Thoracic aorta (tissue), 2 donors: ENCODE measurements at regions not wholly inside any gene's neighbourhood (a gene's known extent, or its start where the extent isn't known, plus 50 kb on each side); places are given as distances from the start of the nearest gene placed in this dataset.

ENCODE experiments used
- ATAC-seq: fragments of 150-250 bp; one replicate; pipeline ENCODE4 v1.8.0; 2017; ENCODE audit warnings: low read depth; ENCODE audit not compliant: insufficient number of reproducible peaks, low FRiP score
- DNase-seq: peaks from one replicate; pipeline ENCODE4 v3.0.0-alpha.2; 2020; ENCODE audit warnings: low spot score
- H3K27ac ChIP-seq, 2 donors: fragments of 200-600 bp; sonication (generic); 1 replicate in 1 of 2; 2 replicates in 1 of 2; pipeline ENCODE4 v1.5.1; 2016; ENCODE audit warnings: mild to moderate bottlenecking in 2 of 2, moderate library complexity in 2 of 2
- H3K27me3 ChIP-seq: fragments of 200-600 bp; sonication (generic); replicated peaks from 2 replicates; pipeline ENCODE4 v1.6.0; 2016; ENCODE audit warnings: mild to moderate bottlenecking; ENCODE audit not compliant: insufficient read depth
- H3K36me3 ChIP-seq: fragments of 200-600 bp; sonication (generic); one replicate; pipeline ENCODE4 v1.5.1; 2016
- H3K4me1 ChIP-seq, 2 donors: fragments of 200-600 bp; sonication (generic); 1 replicate in 1 of 2; 2 replicates in 1 of 2; pipeline versions ENCODE4 v1.5.1 to v1.6.0; 2016; ENCODE audit warnings: low read depth in 2 of 2, mild to moderate bottlenecking in 1 of 2; ENCODE audit not compliant: control insufficient read depth in 1 of 2
- H3K4me3 ChIP-seq: fragments of 200-600 bp; sonication (generic); 2 replicates; pipeline ENCODE4 v1.5.1; 2016; ENCODE audit warnings: mild to moderate bottlenecking
- H3K9me3 ChIP-seq: fragments of 200-600 bp; sonication (generic); 2 replicates; pipeline ENCODE4 v1.5.1; 2016
- CTCF ChIP-seq: fragments of 200-600 bp; sonication (generic); IDR thresholded peaks from one replicate; pipeline ENCODE4 v1.5.1; 2019; ENCODE audit warnings: antibody characterized with exemption

- H3K36me3 ChIP-seq, result no peaks in the 10 kb centered on the region
- no peak for TF ChIP-seq CTCF
- DNase-seq, result no peak
- no peak for ATAC-seq
- peaks cover 4 to 51% of the 10 kb centered on the region in 2 donors for H3K4me1 ChIP-seq
- peak overlapping the region; percentile 88 to 96 for H3K27ac ChIP-seq
- H3K27me3 ChIP-seq, result no peaks in the 10 kb centered on the region
- no peak overlapping the region for H3K4me3 ChIP-seq
- H3K9me3 ChIP-seq, result no peaks in the 10 kb centered on the region
Observed at GRCh38 chr10:10829576-10829975, 188.1 kb upstream of the CELF2 start.

- DNase-seq (no peak), ATAC-seq (peak; percentile 89)
- Histone ChIP-seq H3K36me3 (no peaks in the 10 kb centered on the region), H3K9me3 (no peaks in the 10 kb centered on the region), H3K4me1 (peaks cover 4 to 43% of the 10 kb centered on the region in 2 donors), H3K27me3 (no peaks in the 10 kb centered on the region), H3K27ac (peak overlapping the region; percentile 88 to 96), H3K4me3 (peak overlapping the region; percentile 51)
- no peak for TF ChIP-seq CTCF
Observed at GRCh38 chr10:10830293-10830986, 187.2 kb upstream of the CELF2 start.

GRCh38 chr10:10831085-10831484 is 186.6 kb upstream of the CELF2 start:
- H3K27me3 ChIP-seq, result no peaks in the 10 kb centered on the region
- no peak for TF ChIP-seq CTCF
- no peaks in the 10 kb centered on the region for H3K36me3 ChIP-seq
- ATAC-seq (peak; percentile 93), DNase-seq (peak; percentile 81)
- no peaks in the 10 kb centered on the region for H3K9me3 ChIP-seq
- peaks cover 4 to 36% of the 10 kb centered on the region in 2 donors for H3K4me1 ChIP-seq
- peak overlapping the region; percentile 51 for H3K4me3 ChIP-seq
- H3K27ac ChIP-seq, result peak overlapping the region; percentile 88 to 96

- H3K4me1 ChIP-seq, result peaks cover 4 to 28% of the 10 kb centered on the region in 2 donors
- no peak for TF ChIP-seq CTCF
- no peak for DNase-seq
Observed at GRCh38 chr10:10833955-10834354, 183.7 kb upstream of the CELF2 start.

GRCh38 chr10:10844251-10844650 is 173.4 kb upstream of the CELF2 start:
- Histone ChIP-seq H3K27me3 (no peaks in the 10 kb centered on the region), H3K4me1 (peaks cover 0 to 12% of the 10 kb centered on the region in 2 donors), H3K27ac (no peak overlapping the region), H3K36me3 (no peaks in the 10 kb centered on the region), H3K4me3 (no peak overlapping the region), H3K9me3 (peaks cover under 1% of the 10 kb centered on the region)
- no peak for TF ChIP-seq CTCF
- ATAC-seq (no peak), DNase-seq (no peak)

More at GRCh38 chr10:10833955-10834354, 183.7 kb upstream of the CELF2 start:
- no peak overlapping the region for H3K4me3 ChIP-seq
- H3K27me3 ChIP-seq, result no peaks in the 10 kb centered on the region
- H3K9me3 ChIP-seq, result peaks cover under 1% of the 10 kb centered on the region
- no peak overlapping the region for H3K27ac ChIP-seq
- ATAC-seq, result no peak
- H3K36me3 ChIP-seq, result no peaks in the 10 kb centered on the region
